ENCODE measurements at regions not wholly inside any gene's neighbourhood (a gene's known extent, or its start where the extent isn't known, plus 50 kb on each side); places are given as distances from the start of the nearest gene placed in this dataset.

GRCh38 chr1:224524679-224525078 lies 90.1 kb upstream of the WDR26 start:
- no peaks in the 10 kb centered on the region for H3K79me2 ChIP-seq (ENCODE audit: control insufficient read depth, insufficient read depth, low read length)
- H2AFZ ChIP-seq (ENCODE audit: control insufficient read depth, low read depth, low read length) = no peak overlapping the region
- no peak for DNase-seq (ENCODE audit: low read depth, low spot score)
- SMC1A ChIA-PET (ENCODE audit: uncharacterized antibody, unreplicated experiment) = interaction anchor here (0.6 to 2.0 kb wide), 3 partner anchors 9 to 706 kb away, joined by 3 to 7 read pairs (median 3); no protein-coding TSS in a partner anchor
- no peaks in the 10 kb centered on the region for H3K9me3 ChIP-seq (replicated peaks; ENCODE audit: control insufficient read depth, insufficient read depth, low read length)
- no peak overlapping the region for H3K27ac ChIP-seq (ENCODE audit: control insufficient read depth, insufficient read depth)
- FAIRE-seq = no peak
- WGBS (ENCODE audit: insufficient coverage, insufficient replicate concordance, low lambda C conversion rate, missing lambda C conversion rate) = 44% methylated on average over 4 of the region's 4 CpGs
- in situ Hi-C loops (cut with MboI) (no loop called here), intact Hi-C loops (cut with micrococcal nuclease; ENCODE audit: unreplicated experiment) (loop anchor here (10.0 kb wide), 1 partner anchor 1070 kb away; no protein-coding TSS in a partner anchor)
- H3K4me3 ChIP-seq = no peak overlapping the region
- POLR2A ChIA-PET = no interaction called here
- RAD21 ChIA-PET (ENCODE audit: unreplicated experiment) = interaction anchor here (0.5 kb wide), 1 partner anchor 114 kb away, joined by 3 read pairs; no protein-coding TSS in a partner anchor
- H3K4me1 ChIP-seq (ENCODE audit: control insufficient read depth, insufficient read depth, low read length) = no peaks in the 10 kb centered on the region; the same call in 1 of the 2 replicates
- no peaks in the 10 kb centered on the region for H3K36me3 ChIP-seq (ENCODE audit: control insufficient read depth in 2 of 2, insufficient read depth in 2 of 2, low read length in 1 of 2)
- ATAC-seq = no peak
- no peaks in the 10 kb centered on the region for H4K20me1 ChIP-seq (ENCODE audit: control insufficient read depth, insufficient read depth)
- no peak overlapping the region for H3K4me2 ChIP-seq (ENCODE audit: control insufficient read depth, insufficient read depth)
- CTCF ChIA-PET = interaction anchor here (1.3 to 3.2 kb wide), 2 partner anchors 10 to 20 kb away, joined by 3 to 22 read pairs; no protein-coding TSS in a partner anchor
- no peak for TF ChIP-seq ELK1 (IDR thresholded peaks at IDR 0.05; ENCODE audit: low read depth, low read length)
- no peak for TF ChIP-seq IRF5 (IDR thresholded peaks at IDR 0.05; ENCODE audit: borderline replicate concordance)
- no peak for TF ChIP-seq NFIC (IDR thresholded peaks at IDR 0.05; ENCODE audit: low read depth, low read length)
- no peak overlapping the region for H3K9ac ChIP-seq (ENCODE audit: control insufficient read depth, insufficient read depth, low read length)
- no TSS peak for BruUV-seq (replicated peaks)
- H3K27me3 ChIP-seq (replicated peaks in 1 of 2; ENCODE audit: control insufficient read depth in 2 of 2, insufficient read depth in 2 of 2, low read length in 1 of 2) = no peaks in the 10 kb centered on the region

All from GM12878 (cell line).